H1 (cell line): ENCODE measurements at regions not wholly inside any gene's neighbourhood (a gene's known extent, or its start where the extent isn't known, plus 50 kb on each side); places are given as distances from the start of the nearest gene placed in this dataset.

Experiments used
- CTCF ChIA-PET: fragments of 300-600 bp; sonication (Branson Sonifier 250); formaldehyde crosslinking; loops from one replicate; lab custom pipeline; 2021; ENCODE audit not compliant: partially characterized antibody; lab: Charles Lee
- POLR2A ChIA-PET: fragments of 300-600 bp; sonication (Branson Sonifier 250); formaldehyde crosslinking; loops from one replicate; lab custom pipeline; 2021; ENCODE audit warnings: inconsistent platforms; ENCODE audit not compliant: partially characterized antibody; lab: Charles Lee
- DNase-seq, 2 experiments: peaks; one replicate each; pipeline versions ENCODE4 v3.0.0 to v3.0.0-alpha.2; 2010 to 2022; ENCODE audit warnings: low spot score in 2 of 2, low read depth in 1 of 2, mixed read lengths in 1 of 2
- FAIRE-seq: peaks from 2 replicates; lab custom pipeline; 2011; peaks lifted over from hg19 to GRCh38; lab: Jason Lieb, UNC
- H2AFZ ChIP-seq: 2 replicates; pipeline ENCODE4 v1.8.1; 2012; ENCODE audit warnings: low read length, inconsistent platforms
- H2AK5ac ChIP-seq: 2 replicates; pipeline ENCODE4 v1.6.1; 2013; ENCODE audit warnings: low read depth, low read length
- H2BK120ac ChIP-seq: replicated peaks from 2 replicates; pipeline ENCODE3; 2013; ENCODE audit warnings: low read depth, low read length, inconsistent platforms
- H2BK12ac ChIP-seq: 2 replicates; pipeline ENCODE4 v1.6.1; 2013; ENCODE audit warnings: low read depth, low read length
- H2BK15ac ChIP-seq: 2 replicates; pipeline ENCODE4 v1.6.1; 2013; ENCODE audit warnings: low read length
- H2BK20ac ChIP-seq: 2 replicates; pipeline ENCODE4 v1.6.1; 2013; ENCODE audit warnings: low read length
- H2BK5ac ChIP-seq: 2 replicates; pipeline ENCODE4 v1.6.1; 2013; ENCODE audit warnings: low read depth, low read length
- H3K14ac ChIP-seq: 2 replicates; pipeline ENCODE4 v1.6.1; 2013; ENCODE audit warnings: inconsistent platforms; ENCODE audit not compliant: insufficient read length
- H3K18ac ChIP-seq: 2 replicates; pipeline ENCODE4 v1.6.1; 2013; ENCODE audit warnings: low read length; ENCODE audit errors: extremely low read depth
- H3K23ac ChIP-seq: 2 replicates; pipeline ENCODE4 v1.6.1; 2013; ENCODE audit warnings: inconsistent platforms; ENCODE audit not compliant: insufficient read length
- H3K23me2 ChIP-seq: 2 replicates; pipeline ENCODE4 v1.6.1; 2013; ENCODE audit warnings: low read depth, low read length
- H3K27ac ChIP-seq: 2 replicates; pipeline ENCODE4 v1.6.1; 2011; ENCODE audit warnings: low read depth, low read length, inconsistent platforms
- H3K27me3 ChIP-seq, 4 experiments: replicated peaks in 1 of 4; 1 replicate in 1 of 4; 2 replicates in 3 of 4; pipeline versions ENCODE4 v1.6.1 to v1.8.1; 2011 to 2013; ENCODE audit warnings: low read length in 3 of 4, mild to moderate bottlenecking in 3 of 4, inconsistent platforms in 2 of 4, mixed read lengths in 2 of 4, moderate library complexity in 1 of 4; ENCODE audit not compliant: control insufficient read depth in 3 of 4, insufficient read depth in 3 of 4; ENCODE audit errors: extremely low read depth in 1 of 4
- H3K36me3 ChIP-seq, 4 experiments: 2 replicates each; pipeline versions ENCODE4 v1.6.1 to v1.8.1; 2011 to 2013; ENCODE audit warnings: mild to moderate bottlenecking in 4 of 4, low read length in 3 of 4, moderate library complexity in 2 of 4, control low read depth in 1 of 4, inconsistent platforms in 1 of 4; ENCODE audit not compliant: insufficient read depth in 4 of 4, control insufficient read depth in 2 of 4
- H3K4ac ChIP-seq: replicated peaks from 2 replicates; pipeline ENCODE3; 2013; ENCODE audit warnings: low read length, low read depth, mixed read lengths, inconsistent platforms; ENCODE audit not compliant: insufficient read length
- H3K4me1 ChIP-seq, 4 experiments: replicated peaks in 1 of 4; 1 replicate in 1 of 4; 2 replicates in 3 of 4; pipeline versions ENCODE4 v1.6.1 to v1.8.1; 2011 to 2013; ENCODE audit warnings: low read length in 3 of 4, inconsistent platforms in 2 of 4, mixed read lengths in 1 of 4; ENCODE audit not compliant: insufficient read depth in 4 of 4, control insufficient read depth in 3 of 4
- H3K4me2 ChIP-seq, 2 experiments: 2 replicates each; pipeline versions ENCODE4 v1.6.1 to v1.8.1; 2011 to 2013; ENCODE audit warnings: low read depth in 2 of 2, low read length in 2 of 2, control low read depth in 1 of 2, inconsistent platforms in 1 of 2, mild to moderate bottlenecking in 1 of 2; ENCODE audit not compliant: insufficient read depth in 1 of 2
- H3K4me3 ChIP-seq, 4 experiments: fragments of 200-600, 300-600 bp in 1 of 4; sonication (generic), shearing (Covaris generic), sonication (Bioruptor Twin) in 1 of 4; 2 replicates each; pipeline versions ENCODE4 v1.5.1 to v1.8.1; 2011 to 2016; ENCODE audit warnings: low read length in 4 of 4, low read depth in 3 of 4, control low read depth in 2 of 4, inconsistent platforms in 2 of 4, mild to moderate bottlenecking in 2 of 4, mixed read lengths in 1 of 4, moderate library complexity in 1 of 4; ENCODE audit not compliant: insufficient read depth in 2 of 4; ENCODE audit errors: extremely low read depth in 1 of 4
- H3K56ac ChIP-seq: replicated peaks from 2 replicates; pipeline ENCODE3; 2013; ENCODE audit warnings: low read depth, mild to moderate bottlenecking, mixed read lengths, low read length, inconsistent platforms; ENCODE audit not compliant: insufficient read length
- H3K79me1 ChIP-seq: 2 replicates; pipeline ENCODE4 v1.6.1; 2013; ENCODE audit warnings: low read depth, low read length, control low read depth
- H3K79me2 ChIP-seq, 2 experiments: 2 replicates each; pipeline versions ENCODE4 v1.6.1 to v1.8.1; 2012 to 2013; ENCODE audit warnings: low read length in 2 of 2, mild to moderate bottlenecking in 2 of 2, inconsistent platforms in 1 of 2; ENCODE audit not compliant: insufficient read depth in 2 of 2, control insufficient read depth in 1 of 2
- H3K9ac ChIP-seq, 4 experiments: replicated peaks in 1 of 4; 1 replicate in 1 of 4; 2 replicates in 3 of 4; pipeline versions ENCODE4 v1.6.1 to v1.8.1; 2011 to 2013; ENCODE audit warnings: low read depth in 3 of 4, low read length in 3 of 4, control low read depth in 2 of 4, mild to moderate bottlenecking in 2 of 4, moderate library complexity in 2 of 4, inconsistent platforms in 1 of 4; ENCODE audit errors: extremely low read depth in 1 of 4
- H3K9me3 ChIP-seq, 2 experiments: 2 replicates each; pipeline versions ENCODE4 v1.6.1 to v1.8.1; 2012 to 2013; ENCODE audit warnings: mild to moderate bottlenecking in 2 of 2, moderate library complexity in 2 of 2, control low read depth in 1 of 2, inconsistent platforms in 1 of 2, low read depth in 1 of 2, low read length in 1 of 2, mixed read lengths in 1 of 2; ENCODE audit not compliant: insufficient read depth in 2 of 2
- H4K20me1 ChIP-seq, 2 experiments: replicated peaks in 1 of 2; 2 replicates each; pipeline versions ENCODE3 to v1.8.1; 2011 to 2013; ENCODE audit warnings: inconsistent platforms in 2 of 2, low read length in 2 of 2, mild to moderate bottlenecking in 1 of 2; ENCODE audit not compliant: insufficient read depth in 2 of 2, control insufficient read depth in 1 of 2
- H4K5ac ChIP-seq: 2 replicates; pipeline ENCODE4 v1.6.1; 2013; ENCODE audit warnings: low read length, low read depth, mixed read lengths, inconsistent platforms; ENCODE audit not compliant: insufficient read length
- H4K8ac ChIP-seq: 2 replicates; pipeline ENCODE4 v1.8.0; 2013; ENCODE audit warnings: mild to moderate bottlenecking, moderate library complexity, low read length, inconsistent platforms; ENCODE audit not compliant: insufficient read depth; ENCODE audit errors: extremely low read depth
- H4K91ac ChIP-seq: replicated peaks from 2 replicates; pipeline ENCODE3; 2013; ENCODE audit warnings: low read length, mixed read lengths, inconsistent platforms; ENCODE audit not compliant: insufficient read length
- ATF2 ChIP-seq: IDR thresholded peaks from 2 replicates; pipeline ENCODE4 v1.6.1; 2012; ENCODE audit warnings: low read length, inconsistent platforms
- BACH1 ChIP-seq: IDR thresholded peaks from 2 replicates; pipeline ENCODE4 v1.6.1; 2012; ENCODE audit warnings: low read length, improper control_type of control experiment
- CHD1 ChIP-seq: IDR thresholded peaks from 2 replicates; pipeline ENCODE4 v1.6.1; 2012; ENCODE audit warnings: low read depth, low read length, improper control_type of control experiment
- CREB1 ChIP-seq: IDR thresholded peaks from 2 replicates; pipeline ENCODE4 v1.6.1; 2012; ENCODE audit warnings: inconsistent platforms
- CTBP2 ChIP-seq: IDR thresholded peaks from 2 replicates; pipeline ENCODE4 v1.7.0; 2011; ENCODE audit warnings: borderline replicate concordance, mild to moderate bottlenecking, moderate library complexity, mixed read lengths, low read length; ENCODE audit not compliant: insufficient read depth, insufficient read length
- EZH2 ChIP-seq: fragments of 200-600 bp; sonication (generic); IDR thresholded peaks from 2 replicates; pipeline ENCODE4 v1.7.1; 2012; ENCODE audit warnings: low read depth, mild to moderate bottlenecking, moderate library complexity, low read length, inconsistent platforms; ENCODE audit not compliant: severe bottlenecking
- JUND ChIP-seq: IDR thresholded peaks from 2 replicates; pipeline ENCODE4 v1.6.1; 2011; ENCODE audit warnings: mild to moderate bottlenecking, improper control_type of control experiment, low read length
- KDM1A ChIP-seq: fragments of 200-600, 300-600 bp; sonication (generic); IDR thresholded peaks from 2 replicates; pipeline ENCODE4 v1.7.1; 2016; ENCODE audit warnings: mild to moderate bottlenecking, low read length, borderline replicate concordance
- MAX ChIP-seq: IDR thresholded peaks from 2 replicates; pipeline ENCODE4 v1.6.1; 2012; ENCODE audit warnings: inconsistent platforms
- SIN3A ChIP-seq, 2 experiments: IDR thresholded peaks in 1 of 2; conservative IDR thresholded peaks in 1 of 2; 2 replicates each; pipeline ENCODE4 v1.6.1; 2011 to 2012; ENCODE audit warnings: low read length in 2 of 2, improper control_type of control experiment in 1 of 2, low read depth in 1 of 2, mild to moderate bottlenecking in 1 of 2
- SIRT6 ChIP-seq: IDR thresholded peaks from one replicate; pipeline ENCODE4 v1.7.1; 2012; ENCODE audit warnings: low read length, inconsistent platforms
- SP1 ChIP-seq: IDR thresholded peaks from 2 replicates; pipeline ENCODE4 v1.6.1; 2011; ENCODE audit warnings: low read depth, low read length
- SUZ12 ChIP-seq: fragments of 200-600 bp; sonication (generic); IDR thresholded peaks from 2 replicates; pipeline ENCODE4 v1.6.1; 2012; ENCODE audit warnings: mild to moderate bottlenecking, inconsistent platforms, low read length, moderate library complexity, mixed read lengths
- ZNF274 ChIP-seq: IDR thresholded peaks from 2 replicates; pipeline ENCODE4 v1.7.0; 2012; ENCODE audit warnings: low read length, borderline replicate concordance; ENCODE audit errors: extremely low read depth
- WGBS, 2 experiments: shearing (Covaris generic) in 1 of 2; methylation state at CpG; one replicate each; pipeline versions ENCODE4 v1.1.6 to v1.1.7; 2013 to 2015; ENCODE audit warnings: low lambda C conversion rate in 2 of 2, mixed read lengths in 2 of 2, inconsistent platforms in 1 of 2, low coverage in 1 of 2, missing lambda C conversion rate in 1 of 2; ENCODE audit not compliant: insufficient replicate concordance in 2 of 2, insufficient coverage in 1 of 2, insufficient read length in 1 of 2; ENCODE audit errors: extremely low coverage in 1 of 2, missing lambda C conversion rate in 1 of 2; 5-methylcytosine and 5-hydroxymethylcytosine counted together

GRCh38 chr2:144117086-144117485 lies 402.8 kb downstream of the ZEB2 start:
- H3K79me1 ChIP-seq, result no peaks in the 10 kb centered on the region
- DNase-seq (no peak), FAIRE-seq (no peak)
- WGBS, 2 experiments, result 87% methylated on average over 3 of the region's 3 CpGs; no CpG with 5 or more reads in 1 of the 2 experiments
- no peak overlapping the region for H3K4ac ChIP-seq
- ChIA-PET POLR2A (no interaction called here), CTCF (no interaction called here)
- H3K9me3 ChIP-seq, result no peaks in the 10 kb centered on the region; a peak in 1 of 4 replicates
- no peak overlapping the region for H4K5ac ChIP-seq
- no peak overlapping the region for H2BK20ac ChIP-seq
- no peak overlapping the region for H4K8ac ChIP-seq
- H3K36me3 ChIP-seq, result no peaks in the 10 kb centered on the region
- H3K14ac ChIP-seq, result no peak overlapping the region
- H2BK15ac ChIP-seq, result no peak overlapping the region
- no peak overlapping the region for H2AFZ ChIP-seq
- no peaks in the 10 kb centered on the region for H4K20me1 ChIP-seq
- H3K4me2 ChIP-seq, result no peak overlapping the region
- no peak overlapping the region for H2BK12ac ChIP-seq
- no peak overlapping the region for H3K18ac ChIP-seq
- no peak overlapping the region for H2BK120ac ChIP-seq
- no peaks in the 10 kb centered on the region for H3K27me3 ChIP-seq
- H3K9ac ChIP-seq, result no peak overlapping the region
- H3K27ac ChIP-seq, result no peak overlapping the region
- H3K56ac ChIP-seq, result no peak overlapping the region
- H3K79me2 ChIP-seq, result no peaks in the 10 kb centered on the region
- H4K91ac ChIP-seq, result no peak overlapping the region
- no peak overlapping the region for H3K23ac ChIP-seq
- no peak overlapping the region for H2AK5ac ChIP-seq
- H3K4me3 ChIP-seq, result no peak overlapping the region
- no peaks in the 10 kb centered on the region for H3K23me2 ChIP-seq
- H3K4me1 ChIP-seq, result peaks cover 0 to 3% (median 0%) of the 10 kb centered on the region in 4 experiments; a peak in 1 of 7 replicates
- H2BK5ac ChIP-seq, result no peak overlapping the region
- TF ChIP-seq MAX (no peak), JUND (no peak), CREB1 (no peak), CHD1 (no peak), CTBP2 (no peak), SUZ12 (no peak), BACH1 (no peak), ZNF274 (no peak), SIN3A (conservative IDR thresholded peaks at IDR 0.05 in 1 of 2, IDR thresholded peaks at IDR 0.05 in 1 of 2; ENCODE audit: low read depth in 1 of 2, low read length in 2 of 2) (no peak), SIRT6 (no peak), ATF2 (no peak), EZH2 (no peak), KDM1A (no peak), SP1 (no peak)
